PC-9 (cell line): ENCODE measurements at regions not wholly inside any gene's neighbourhood (a gene's known extent, or its start where the extent isn't known, plus 50 kb on each side); places are given as distances from the start of the nearest gene placed in this dataset.

ENCODE experiments used
- BruUV-seq: library from RNA; stranded (reverse); fragments of 400-500 nt; replicated peaks from 2 replicates; lab custom pipeline; 2021; lab: Mats Ljungman, UMichigan
- CTCF ChIA-PET: fragments of 300-600 bp; sonication (Branson Sonifier 250); formaldehyde crosslinking; loops from one replicate; lab custom pipeline; 2022; ENCODE audit warnings: antibody characterized with exemption; lab: Charles Lee
- POLR2A ChIA-PET: fragments of 300-600 bp; sonication (Branson Sonifier 250); formaldehyde crosslinking; loops from one replicate; lab custom pipeline; 2022; ENCODE audit warnings: antibody characterized with exemption; ENCODE audit not compliant: unreplicated experiment; lab: Charles Lee
- DNase-seq, 2 experiments: peaks; one replicate each; pipeline versions ENCODE4 v3.0.0 to v3.0.0-alpha.2; 2015 to 2022; ENCODE audit warnings: mixed read lengths in 1 of 2
- H2AFZ ChIP-seq: fragments of 200-600 bp; sonication (generic); 2 replicates; pipeline ENCODE4 v1.8.1; 2017; ENCODE audit warnings: antibody characterized with exemption
- H3F3A ChIP-seq: fragments of 200-600 bp; sonication (generic); 2 replicates; pipeline ENCODE4 v1.8.1; 2017; ENCODE audit warnings: antibody characterized with exemption, mild to moderate bottlenecking, low read depth; ENCODE audit not compliant: insufficient read depth
- H3K27ac ChIP-seq: fragments of 200-600 bp; sonication (generic); 2 replicates; pipeline ENCODE4 v1.6.1; 2016; ENCODE audit warnings: mixed run types
- H3K27me3 ChIP-seq: fragments of 200-600 bp; sonication (generic); 2 replicates; pipeline ENCODE4 v1.6.1; 2016; ENCODE audit warnings: low read depth, mixed run types; ENCODE audit not compliant: insufficient read depth
- H3K36me3 ChIP-seq: fragments of 200-600 bp; sonication (generic); 2 replicates; pipeline ENCODE4 v1.6.1; 2016; ENCODE audit warnings: low read depth, mixed run types
- H3K4me1 ChIP-seq: fragments of 200-600 bp; sonication (generic); replicated peaks from 2 replicates; pipeline ENCODE4 v1.6.1; 2016; ENCODE audit warnings: mixed run types; ENCODE audit not compliant: insufficient read depth
- H3K4me2 ChIP-seq: fragments of 200-600 bp; sonication (generic); 2 replicates; pipeline ENCODE4 v1.6.1; 2017; ENCODE audit warnings: mixed run types
- H3K4me3 ChIP-seq: fragments of 200-600 bp; sonication (generic); 2 replicates; pipeline ENCODE4 v1.6.1; 2016; ENCODE audit warnings: mixed run types
- H3K79me2 ChIP-seq: fragments of 200-600 bp; sonication (generic); 2 replicates; pipeline ENCODE4 v1.6.1; 2017; ENCODE audit warnings: low read depth, mixed run types
- H3K9me2 ChIP-seq: fragments of 200-600 bp; sonication (generic); 2 replicates; pipeline ENCODE4 v1.8.1; 2017; ENCODE audit warnings: mild to moderate bottlenecking; ENCODE audit not compliant: insufficient read depth
- H3K9me3 ChIP-seq: fragments of 200-600 bp; sonication (generic); 2 replicates; pipeline ENCODE4 v1.8.1; 2016; ENCODE audit warnings: low read depth; ENCODE audit not compliant: insufficient read depth
- H4K20me1 ChIP-seq: fragments of 200-600 bp; sonication (generic); 2 replicates; pipeline ENCODE4 v1.8.1; 2017; ENCODE audit not compliant: insufficient read depth
- CTCF ChIP-seq: fragments of 200-600 bp; sonication (generic); conservative IDR thresholded peaks from 2 replicates; pipeline ENCODE4 v1.6.1; 2017; ENCODE audit warnings: mixed run types, antibody characterized with exemption, mild to moderate bottlenecking, moderate library complexity
- EZH2 ChIP-seq: fragments of 200-600 bp; sonication (generic); IDR thresholded peaks from 2 replicates; pipeline ENCODE4 v1.8.0; 2017; ENCODE audit warnings: antibody characterized with exemption, low read depth
- intact Hi-C: fragments of 100-400 bp; cut with micrococcal nuclease; formaldehyde crosslinking; loops from one replicate; pipeline ENCODE4 v1.10.0; 2022; ENCODE audit not compliant: unreplicated experiment

GRCh38 chr7:50834031-50834535, 51.4 kb upstream of the GRB10 start:
- peaks cover 42% of the 10 kb centered on the region for H3K4me1 ChIP-seq
- TF ChIP-seq EZH2 (no peak), CTCF (no peak)
- ChIA-PET CTCF (interaction anchor here (0.5 kb wide), 1 partner anchor 708 kb away, joined by 4 read pairs; no protein-coding TSS in a partner anchor), POLR2A (no interaction called here)
- no peaks in the 10 kb centered on the region; the same call in 1 of the 2 replicates for H3K9me3 ChIP-seq
- no peak for DNase-seq
- no peaks in the 10 kb centered on the region for H3K36me3 ChIP-seq
- no peak overlapping the region for H3K4me2 ChIP-seq
- peaks cover 28% of the 10 kb centered on the region for H3F3A ChIP-seq
- no peaks in the 10 kb centered on the region for H3K27me3 ChIP-seq
- H3K27ac ChIP-seq = no peak overlapping the region
- intact Hi-C loops = loop anchor here (2.0 to 5.0 kb wide), 2 partner anchors 42 to 129 kb away; no protein-coding TSS in a partner anchor
- H3K4me3 ChIP-seq = no peak overlapping the region
- no TSS peak for BruUV-seq
- H4K20me1 ChIP-seq = no peaks in the 10 kb centered on the region
- H3K79me2 ChIP-seq = no peaks in the 10 kb centered on the region
- no peak overlapping the region for H2AFZ ChIP-seq
- H3K9me2 ChIP-seq = no peaks in the 10 kb centered on the region

GRCh38 chr7:50832744-50833143, 50.0 kb upstream of the GRB10 start:
- peaks cover 49% of the 10 kb centered on the region for H3K4me1 ChIP-seq
- peak overlapping the region; percentile 49 for H3K27ac ChIP-seq
- POLR2A ChIA-PET = interaction anchor here (0.7 kb wide), 1 partner anchor 11 kb away, joined by 3 read pairs; no protein-coding TSS in a partner anchor
- H3F3A ChIP-seq = peaks cover 28% of the 10 kb centered on the region
- H3K9me3 ChIP-seq = no peaks in the 10 kb centered on the region; the same call in 1 of the 2 replicates
- no peaks in the 10 kb centered on the region for H3K27me3 ChIP-seq
- no peak overlapping the region for H3K4me3 ChIP-seq
- no TSS peak for BruUV-seq
- H2AFZ ChIP-seq = no peak overlapping the region
- CTCF ChIA-PET = no interaction called here
- DNase-seq = peak; percentile 61 to 98
- no peaks in the 10 kb centered on the region for H3K9me2 ChIP-seq
- intact Hi-C loops = loop anchor here (1.0 to 5.0 kb wide), 2 partner anchors 40 to 301 kb away; no protein-coding TSS in a partner anchor
- peak overlapping the region; percentile 37 for H3K4me2 ChIP-seq
- H4K20me1 ChIP-seq = no peaks in the 10 kb centered on the region
- H3K36me3 ChIP-seq = no peaks in the 10 kb centered on the region
- no peak for TF ChIP-seq CTCF
- no peak for TF ChIP-seq EZH2
- H3K79me2 ChIP-seq = no peaks in the 10 kb centered on the region
